ENCODE measurements at regions not wholly inside any gene's neighbourhood (a gene's known extent, or its start where the extent isn't known, plus 50 kb on each side); places are given as distances from the start of the nearest gene placed in this dataset.

DNA sequence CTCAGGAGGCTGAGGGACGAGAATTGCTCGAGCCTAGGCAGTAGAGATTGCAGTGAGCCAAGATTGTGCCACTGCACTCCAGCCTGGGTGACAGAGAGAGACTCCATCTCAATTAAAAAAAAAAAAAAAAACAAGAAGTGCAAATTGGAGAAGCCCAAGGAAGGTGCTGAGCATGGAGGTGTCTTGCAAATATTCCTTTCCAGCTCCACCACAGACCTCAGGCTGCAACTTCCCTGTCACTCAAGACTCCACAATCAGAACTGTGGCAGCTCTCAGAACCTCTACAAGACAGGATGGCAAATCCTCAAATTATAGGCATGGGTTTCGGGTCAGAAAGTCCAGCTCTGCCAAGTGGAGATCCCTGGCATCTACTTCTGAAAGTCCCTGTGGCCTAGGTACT, 104.4 kb upstream of the TIAM1 start:
- H2BK120ac ChIP-seq (replicated peaks; ENCODE audit: low read depth, low read length) = no peak overlapping the region
- no peak overlapping the region for H3K9ac ChIP-seq (replicated peaks in 1 of 4; ENCODE audit: extremely low read depth in 1 of 4, low read depth in 3 of 4, low read length in 3 of 4)
- no peaks in the 10 kb centered on the region for H3K36me3 ChIP-seq (ENCODE audit: control insufficient read depth in 2 of 4, insufficient read depth in 4 of 4, low read length in 3 of 4)
- no peak overlapping the region for H2AFZ ChIP-seq (ENCODE audit: low read length)
- no peak overlapping the region for H3K4me3 ChIP-seq (ENCODE audit: extremely low read depth in 1 of 4, insufficient read depth in 2 of 4, low read depth in 3 of 4, low read length in 4 of 4)
- ChIA-PET POLR2A (ENCODE audit: partially characterized antibody) (no interaction called here), CTCF (ENCODE audit: partially characterized antibody) (interaction anchor here (0.7 to 0.9 kb wide), 3 partner anchors 11 to 132 kb away, joined by 3 to 4 read pairs (median 3); no protein-coding TSS in a partner anchor)
- no peak overlapping the region for H4K5ac ChIP-seq (ENCODE audit: insufficient read length, low read depth, low read length)
- no peak overlapping the region for H3K27ac ChIP-seq (ENCODE audit: low read depth, low read length)
- no peaks in the 10 kb centered on the region for H3K79me1 ChIP-seq (ENCODE audit: low read depth, low read length)
- no peak overlapping the region for H2BK20ac ChIP-seq (ENCODE audit: low read length)
- H3K79me2 ChIP-seq (ENCODE audit: control insufficient read depth in 1 of 2, insufficient read depth in 2 of 2, low read length in 2 of 2) = no peaks in the 10 kb centered on the region; a peak in 1 of 4 replicates
- no peak overlapping the region for H2BK15ac ChIP-seq (ENCODE audit: low read length)
- FAIRE-seq = no peak
- H4K8ac ChIP-seq (ENCODE audit: extremely low read depth, insufficient read depth, low read length) = no peak overlapping the region
- no peak overlapping the region for H3K14ac ChIP-seq (ENCODE audit: insufficient read length)
- no peaks in the 10 kb centered on the region; a peak in 1 of 7 replicates for H3K4me1 ChIP-seq (replicated peaks in 1 of 4; ENCODE audit: control insufficient read depth in 3 of 4, insufficient read depth in 4 of 4, low read length in 3 of 4)
- H2BK12ac ChIP-seq (ENCODE audit: low read depth, low read length) = no peak overlapping the region
- H4K91ac ChIP-seq (replicated peaks; ENCODE audit: insufficient read length, low read length) = no peak overlapping the region
- no peaks in the 10 kb centered on the region for H3K27me3 ChIP-seq (replicated peaks in 1 of 4; ENCODE audit: control insufficient read depth in 3 of 4, extremely low read depth in 1 of 4, insufficient read depth in 3 of 4, low read length in 3 of 4)
- DNase-seq (ENCODE audit: low read depth in 1 of 2, low spot score in 2 of 2) = no peak
- 61% methylated on average over 3 of the region's 3 CpGs; no CpG with 5 or more reads in 1 of the 2 experiments for WGBS, 2 experiments (ENCODE audit: extremely low coverage in 1 of 2, insufficient coverage in 1 of 2, insufficient read length in 1 of 2, insufficient replicate concordance in 2 of 2, low coverage in 1 of 2, low lambda C conversion rate in 2 of 2, missing lambda C conversion rate in 1 of 2)
- no peaks in the 10 kb centered on the region for H3K9me3 ChIP-seq (ENCODE audit: insufficient read depth in 2 of 2, low read depth in 1 of 2, low read length in 1 of 2)
- H3K4me2 ChIP-seq (ENCODE audit: insufficient read depth in 1 of 2, low read depth in 2 of 2, low read length in 2 of 2) = no peak overlapping the region
- no peak overlapping the region for H3K23ac ChIP-seq (ENCODE audit: insufficient read length)
- H2AK5ac ChIP-seq (ENCODE audit: low read depth, low read length) = no peak overlapping the region
- H3K18ac ChIP-seq (ENCODE audit: extremely low read depth, low read length) = no peak overlapping the region
- no peak overlapping the region for H3K4ac ChIP-seq (replicated peaks; ENCODE audit: insufficient read length, low read depth, low read length)
- no peak overlapping the region for H3K56ac ChIP-seq (replicated peaks; ENCODE audit: insufficient read length, low read depth, low read length)
- no peaks in the 10 kb centered on the region for H4K20me1 ChIP-seq (replicated peaks in 1 of 2; ENCODE audit: control insufficient read depth in 1 of 2, insufficient read depth in 2 of 2, low read length in 2 of 2)
- H2BK5ac ChIP-seq (ENCODE audit: low read depth, low read length) = no peak overlapping the region
- H3K23me2 ChIP-seq (ENCODE audit: low read depth, low read length) = no peaks in the 10 kb centered on the region
- TF ChIP-seq POU5F1 (IDR thresholded peaks at IDR 0.05; ENCODE audit: low read depth, low read length) = no peak
- TF ChIP-seq GTF2F1 (IDR thresholded peaks at IDR 0.05; ENCODE audit: borderline replicate concordance, low read depth, low read length) = no peak
- no peak for TF ChIP-seq KDM5A (IDR thresholded peaks at IDR 0.05; ENCODE audit: low read length)
- TF ChIP-seq NRF1 (IDR thresholded peaks at IDR 0.05; ENCODE audit: low read depth, low read length) = no peak
- no peak for TF ChIP-seq SIRT6 (IDR thresholded peaks at IDR 0.05; ENCODE audit: low read length)
- TF ChIP-seq RNF2 (IDR thresholded peaks at IDR 0.05; ENCODE audit: borderline replicate concordance, low read depth, low read length, missing control alignments, poor library complexity, severe bottlenecking) = no peak
- no peak for TF ChIP-seq ZNF274 (IDR thresholded peaks at IDR 0.05; ENCODE audit: borderline replicate concordance, extremely low read depth, low read length)
- TF ChIP-seq, protein P1, sequence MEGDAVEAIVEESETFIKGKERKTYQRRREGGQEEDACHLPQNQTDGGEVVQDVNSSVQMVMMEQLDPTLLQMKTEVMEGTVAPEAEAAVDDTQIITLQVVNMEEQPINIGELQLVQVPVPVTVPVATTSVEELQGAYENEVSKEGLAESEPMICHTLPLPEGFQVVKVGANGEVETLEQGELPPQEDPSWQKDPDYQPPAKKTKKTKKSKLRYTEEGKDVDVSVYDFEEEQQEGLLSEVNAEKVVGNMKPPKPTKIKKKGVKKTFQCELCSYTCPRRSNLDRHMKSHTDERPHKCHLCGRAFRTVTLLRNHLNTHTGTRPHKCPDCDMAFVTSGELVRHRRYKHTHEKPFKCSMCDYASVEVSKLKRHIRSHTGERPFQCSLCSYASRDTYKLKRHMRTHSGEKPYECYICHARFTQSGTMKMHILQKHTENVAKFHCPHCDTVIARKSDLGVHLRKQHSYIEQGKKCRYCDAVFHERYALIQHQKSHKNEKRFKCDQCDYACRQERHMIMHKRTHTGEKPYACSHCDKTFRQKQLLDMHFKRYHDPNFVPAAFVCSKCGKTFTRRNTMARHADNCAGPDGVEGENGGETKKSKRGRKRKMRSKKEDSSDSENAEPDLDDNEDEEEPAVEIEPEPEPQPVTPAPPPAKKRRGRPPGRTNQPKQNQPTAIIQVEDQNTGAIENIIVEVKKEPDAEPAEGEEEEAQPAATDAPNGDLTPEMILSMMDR (IDR thresholded peaks at IDR 0.05; ENCODE audit: control extremely low read depth in 1 of 3, insufficient read depth in 1 of 3, low read depth in 1 of 3, low read length in 3 of 3) = no peak
- TF ChIP-seq, protein P2, sequence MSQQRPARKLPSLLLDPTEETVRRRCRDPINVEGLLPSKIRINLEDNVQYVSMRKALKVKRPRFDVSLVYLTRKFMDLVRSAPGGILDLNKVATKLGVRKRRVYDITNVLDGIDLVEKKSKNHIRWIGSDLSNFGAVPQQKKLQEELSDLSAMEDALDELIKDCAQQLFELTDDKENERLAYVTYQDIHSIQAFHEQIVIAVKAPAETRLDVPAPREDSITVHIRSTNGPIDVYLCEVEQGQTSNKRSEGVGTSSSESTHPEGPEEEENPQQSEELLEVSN (IDR thresholded peaks at IDR 0.05) = no peak
- no peak for TF ChIP-seq CEBPB (IDR thresholded peaks at IDR 0.05; ENCODE audit: low read depth, low read length)
- TF ChIP-seq RAD21 (IDR thresholded peaks at IDR 0.05 in 1 of 2, conservative IDR thresholded peaks at IDR 0.05 in 1 of 2; ENCODE audit: low read depth in 2 of 2, low read length in 2 of 2) = no peak
